K562 (cell line): ENCODE measurements at regions not wholly inside any gene's neighbourhood (a gene's known extent, or its start where the extent isn't known, plus 50 kb on each side); places are given as distances from the start of the nearest gene placed in this dataset.
A peak's percentile ranks its signal among the peaks of the same experiment; 100 is the strongest.

Experiments used
- ATAC-seq: fragments of 200-7000 bp; cut with Tn5 transposase; 3 replicates; pipeline ENCODE4 v1.9.1; 2020; ENCODE audit warnings: moderate library complexity
- BruUV-seq: library from RNA; stranded (reverse); fragments of 400-500 nt; replicated peaks from 2 replicates; lab custom pipeline; 2021; lab: Mats Ljungman, UMichigan
- CTCF ChIA-PET: fragments of 300-600 bp; formaldehyde crosslinking; extraction: SDS; loops from one replicate; lab custom pipeline; 2021; ENCODE audit warnings: low intra/inter-chr PET ratio; lab: Yijun Ruan, JAX
- POLR2A ChIA-PET: fragments of 300-600, 350-650 bp; sonication (Branson Sonifier 250); formaldehyde crosslinking; extraction: SDS; loops from one replicate; lab custom pipeline; 2021; ENCODE audit warnings: antibody characterized with exemption, inconsistent platforms; lab: Yijun Ruan, JAX
- DNase-seq, 4 experiments: peaks; one replicate each; pipeline versions ENCODE4 v3.0.0 to v3.0.0-alpha.2; 2011 to 2018; ENCODE audit warnings: low spot score in 3 of 4, mixed read lengths in 3 of 4; ENCODE audit errors: extremely low read depth in 1 of 4
- FAIRE-seq: peaks from 2 replicates; lab custom pipeline; 2011; peaks lifted over from hg19 to GRCh38; lab: Jason Lieb, UNC
- H2AFZ ChIP-seq: 2 replicates; pipeline ENCODE4 v1.6.0; 2011; ENCODE audit warnings: low read depth, low read length, control low read depth, inconsistent platforms
- H3K27ac ChIP-seq: fragments of 200-600 bp; 3 replicates; pipeline ENCODE4 v1.8.0; 2011; ENCODE audit warnings: low read depth, mild to moderate bottlenecking, control low read depth, inconsistent platforms, low read length, moderate library complexity, mixed read lengths; ENCODE audit errors: extremely low read depth
- H3K27me3 ChIP-seq, 2 experiments: fragments of 300-600 bp in 1 of 2; 2 replicates in 1 of 2; 3 replicates in 1 of 2; pipeline versions ENCODE4 v1.6.0 to v1.8.0; 2011; ENCODE audit warnings: inconsistent platforms in 2 of 2, low read length in 2 of 2, mild to moderate bottlenecking in 1 of 2, mixed read lengths in 1 of 2, moderate library complexity in 1 of 2; ENCODE audit not compliant: control insufficient read depth in 2 of 2, insufficient read depth in 2 of 2
- H3K36me3 ChIP-seq: fragments of 300-600 bp; 3 replicates; pipeline ENCODE4 v1.8.0; 2011; ENCODE audit warnings: mild to moderate bottlenecking, low read length, inconsistent platforms; ENCODE audit not compliant: control insufficient read depth, insufficient read depth
- H3K4me1 ChIP-seq, 2 experiments: fragments of 200-600 bp in 1 of 2; replicated peaks in 1 of 2; 2 replicates in 1 of 2; 3 replicates in 1 of 2; pipeline versions ENCODE4 v1.5.1 to v1.8.0; 2011; ENCODE audit warnings: inconsistent platforms in 2 of 2, low read length in 2 of 2, mild to moderate bottlenecking in 1 of 2, mixed read lengths in 1 of 2, moderate library complexity in 1 of 2; ENCODE audit not compliant: control insufficient read depth in 2 of 2, insufficient read depth in 2 of 2
- H3K4me2 ChIP-seq: 2 replicates; pipeline ENCODE4 v1.6.1; 2011; ENCODE audit warnings: low read length, control low read depth, inconsistent platforms, mixed read lengths; ENCODE audit not compliant: insufficient read depth
- H3K4me3 ChIP-seq: fragments of 200-600 bp; sonication (generic), shearing (Covaris generic); 2 replicates; pipeline ENCODE4 v1.5.1; 2016; ENCODE audit warnings: control low read depth, inconsistent platforms
- H3K79me2 ChIP-seq: fragments of 200-600 bp; 3 replicates; pipeline ENCODE4 v1.8.0; 2011; ENCODE audit warnings: low read length, inconsistent platforms; ENCODE audit not compliant: control insufficient read depth, insufficient read depth
- H3K9ac ChIP-seq, 2 experiments: 2 replicates each; pipeline versions ENCODE4 v1.6.0 to v1.6.1; 2011; ENCODE audit warnings: low read depth in 2 of 2, low read length in 2 of 2, control low read depth in 1 of 2, inconsistent platforms in 1 of 2, mild to moderate bottlenecking in 1 of 2, mixed read lengths in 1 of 2; ENCODE audit not compliant: insufficient read depth in 1 of 2
- H3K9me1 ChIP-seq: one replicate; pipeline ENCODE4 v1.6.0; 2011; ENCODE audit warnings: inconsistent platforms, mild to moderate bottlenecking, low read length, moderate library complexity; ENCODE audit not compliant: control insufficient read depth, insufficient read depth
- H3K9me3 ChIP-seq: replicated peaks from 2 replicates; pipeline ENCODE4 v1.5.1; 2011; ENCODE audit warnings: low read depth, low read length, inconsistent platforms; ENCODE audit not compliant: control insufficient read depth, insufficient read depth
- H4K20me1 ChIP-seq: replicated peaks from 2 replicates; pipeline ENCODE4 v1.6.1; 2011; ENCODE audit warnings: low read length, inconsistent platforms, mixed read lengths; ENCODE audit not compliant: control insufficient read depth, insufficient read depth
- CEBPG ChIP-seq, 3 experiments: fragments of 200-800 bp in 1 of 3; sonication (Bioruptor generic) in 1 of 3; sonication (generic) in 1 of 3; formaldehyde crosslinking in 1 of 3; IDR thresholded peaks in 2 of 3; conservative IDR thresholded peaks in 1 of 3; 2 replicates each; pipeline versions ENCODE4 v1.6.1 to v1.8.0; 2016 to 2022; ENCODE audit warnings: missing compliant biosample characterization in 2 of 3, missing genetic modification characterization in 2 of 3, mild to moderate bottlenecking in 1 of 3, missing genetic modification reagents in 1 of 3
- COPS2 ChIP-seq: fragments of 450-650 bp; conservative IDR thresholded peaks from 2 replicates; pipeline ENCODE4 v1.6.1; 2016; ENCODE audit warnings: mild to moderate bottlenecking, moderate library complexity
- CREBBP ChIP-seq: IDR thresholded peaks from one replicate; pipeline ENCODE4 v1.6.1; 2012; ENCODE audit warnings: low read depth, mild to moderate bottlenecking, control low read depth, inconsistent platforms, low read length
- ETS2 ChIP-seq: IDR thresholded peaks from 2 replicates; pipeline ENCODE4 v1.6.1; 2016; ENCODE audit warnings: borderline replicate concordance, missing genetic modification characterization, mild to moderate bottlenecking, moderate library complexity, missing compliant biosample characterization; ENCODE audit not compliant: poor library complexity, severe bottlenecking
- ETV6 ChIP-seq, 3 experiments: fragments of 150-350 bp in 1 of 3; sonication (generic) in 1 of 3; formaldehyde crosslinking in 1 of 3; IDR thresholded peaks; 2 replicates each; pipeline versions ENCODE4 v1.6.1 to v1.8.0; 2014 to 2022; ENCODE audit warnings: borderline replicate concordance in 2 of 3, low read depth in 2 of 3, antibody characterized with exemption in 1 of 3, low read length in 1 of 3, mild to moderate bottlenecking in 1 of 3, missing genetic modification reagents in 1 of 3
- GATAD2A ChIP-seq: fragments of 450-650 bp; IDR thresholded peaks from 2 replicates; pipeline ENCODE4 v1.6.1; 2017
- ILK ChIP-seq: fragments of 450-650 bp; IDR thresholded peaks from 2 replicates; pipeline ENCODE4 v1.6.1; 2016; ENCODE audit warnings: missing genetic modification characterization, low read depth, mild to moderate bottlenecking, missing compliant biosample characterization, moderate library complexity, borderline replicate concordance
- KAT7 ChIP-seq: sonication (generic); formaldehyde crosslinking; IDR thresholded peaks from 2 replicates; pipeline ENCODE4 v1.8.0; 2022; ENCODE audit warnings: missing genetic modification reagents, mild to moderate bottlenecking, borderline replicate concordance
- MTA1 ChIP-seq: fragments of 450-650 bp; IDR thresholded peaks from 2 replicates; pipeline ENCODE4 v1.6.1; 2017; ENCODE audit warnings: borderline replicate concordance
- NFIC ChIP-seq: fragments of 450-650 bp; IDR thresholded peaks from 2 replicates; pipeline ENCODE4 v1.6.1; 2017; ENCODE audit warnings: mild to moderate bottlenecking, inconsistent platforms
- NUFIP1 ChIP-seq: fragments of 450-650 bp; IDR thresholded peaks from 2 replicates; pipeline ENCODE4 v1.6.1; 2018; ENCODE audit not compliant: partially characterized antibody
- PCBP2 ChIP-seq: fragments of 200-400 bp; formaldehyde crosslinking; IDR thresholded peaks from 2 replicates; pipeline ENCODE4 v1.6.1; 2018; ENCODE audit warnings: low read length, low read depth, mild to moderate bottlenecking, moderate library complexity; ENCODE audit not compliant: poor library complexity, severe bottlenecking
- STAG1 ChIP-seq: sonication (generic); formaldehyde crosslinking; IDR thresholded peaks from 2 replicates; pipeline ENCODE4 v1.5.0; 2020; ENCODE audit warnings: missing genetic modification reagents, borderline replicate concordance
- WHSC1 ChIP-seq: IDR thresholded peaks from one replicate; pipeline ENCODE4 v1.6.1; 2012; ENCODE audit warnings: low read length, control low read depth, inconsistent platforms
- ZFX ChIP-seq: sonication (generic); formaldehyde crosslinking; IDR thresholded peaks from 2 replicates; pipeline ENCODE4 v1.8.0; 2022; ENCODE audit warnings: mild to moderate bottlenecking, missing genetic modification reagents, moderate library complexity
- ZNF212 ChIP-seq: fragments of 450-650 bp; formaldehyde crosslinking; IDR thresholded peaks from 2 replicates; pipeline ENCODE4 v1.4.0; 2020; ENCODE audit warnings: mild to moderate bottlenecking
- ZNF780A ChIP-seq: fragments of 250-450 bp; sonication (Bioruptor Pico); IDR thresholded peaks from 2 replicates; pipeline ENCODE4 v1.5.0; 2021; ENCODE audit warnings: mild to moderate bottlenecking
- WGBS: fragments of 100-300 bp; shearing (Covaris generic); methylation state at CpG from one replicate; pipeline ENCODE4 v1.1.6; 2016; ENCODE audit warnings: low coverage, mixed read lengths; ENCODE audit not compliant: insufficient coverage; ENCODE audit errors: missing lambda C conversion rate; 5-methylcytosine and 5-hydroxymethylcytosine counted together
- in situ Hi-C: fragments of 300-500 bp; cut with MboI; formaldehyde crosslinking; loops from 4 replicates; pipeline ENCODE4 v1.15.0; 2018; ENCODE audit warnings: inconsistent platforms, mixed read lengths
- intact Hi-C: fragments of 100-400 bp; cut with micrococcal nuclease; formaldehyde crosslinking; loops from 2 replicates; pipeline ENCODE4 v1.14.2; 2022
- TF ChIP-seq, protein P1 (sequence below): fragments of 450-650 bp; IDR thresholded peaks from 2 replicates; pipeline ENCODE4 v1.7.1; 2018; ENCODE audit warnings: mild to moderate bottlenecking, low read depth; ENCODE audit not compliant: partially characterized antibody
- TF ChIP-seq, protein P2 (sequence below): sonication (generic); formaldehyde crosslinking; IDR thresholded peaks from 2 replicates; pipeline ENCODE4 v1.9.0; 2022; ENCODE audit warnings: mild to moderate bottlenecking, missing genetic modification reagents

DNA sequence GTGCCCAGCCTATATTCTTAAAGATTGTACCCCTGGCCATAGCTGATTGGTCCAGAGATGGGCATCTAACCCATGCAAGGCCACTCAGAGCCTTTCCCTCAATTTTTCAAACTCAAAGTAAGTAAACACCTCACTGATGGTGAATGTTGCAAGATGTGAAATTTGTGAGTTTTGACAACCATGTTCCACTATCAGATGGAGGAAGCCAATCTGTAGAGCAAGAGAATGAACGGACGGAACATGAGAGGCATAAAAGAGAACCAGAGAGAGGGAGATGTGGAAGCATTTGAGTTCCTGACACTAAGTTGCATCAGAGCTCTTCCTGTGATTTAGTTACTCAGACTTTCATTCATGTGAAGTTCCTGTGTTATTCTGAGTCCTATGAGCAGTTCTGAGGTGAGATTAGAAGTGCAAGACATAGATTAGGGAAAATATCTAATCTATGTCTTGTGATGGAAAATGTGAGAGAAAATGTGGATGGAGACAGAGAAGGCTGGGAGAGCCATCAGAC, 73.3 kb downstream of the PRSS23 start:
- no TSS peak for BruUV-seq
- TF ChIP-seq CEBPG (CRISPR knock-in tag; IDR thresholded peaks at IDR 0.05) (peak; percentile 42; the same call in 1 of the 2 replicates), CEBPG (tag; conservative IDR thresholded peaks at IDR 0.05 in 1 of 2, IDR thresholded peaks at IDR 0.05 in 1 of 2) (peak in 1 of 2 experiments; percentile 96; a peak in 2 of 4 replicates), NFIC (no peak), ETS2 (tag) (no peak), ZNF212 (CRISPR knock-in tag) (no peak), CREBBP (no peak), ZNF780A (CRISPR knock-in tag) (no peak), NUFIP1 (no peak), ETV6 (IDR thresholded peaks at IDR 0.05; ENCODE audit: borderline replicate concordance in 1 of 2, low read depth in 2 of 2, low read length in 1 of 2) (no peak), ETV6 (CRISPR knock-in tag; IDR thresholded peaks at IDR 0.05; ENCODE audit: borderline replicate concordance) (no peak), STAG1 (no peak), COPS2 (no peak), PCBP2 (no peak), ILK (tag) (no peak), WHSC1 (no peak), KAT7 (CRISPR knock-in tag) (no peak), GATAD2A (no peak), MTA1 (no peak), ZFX (CRISPR knock-in tag) (no peak)
- TF ChIP-seq, protein P1, sequence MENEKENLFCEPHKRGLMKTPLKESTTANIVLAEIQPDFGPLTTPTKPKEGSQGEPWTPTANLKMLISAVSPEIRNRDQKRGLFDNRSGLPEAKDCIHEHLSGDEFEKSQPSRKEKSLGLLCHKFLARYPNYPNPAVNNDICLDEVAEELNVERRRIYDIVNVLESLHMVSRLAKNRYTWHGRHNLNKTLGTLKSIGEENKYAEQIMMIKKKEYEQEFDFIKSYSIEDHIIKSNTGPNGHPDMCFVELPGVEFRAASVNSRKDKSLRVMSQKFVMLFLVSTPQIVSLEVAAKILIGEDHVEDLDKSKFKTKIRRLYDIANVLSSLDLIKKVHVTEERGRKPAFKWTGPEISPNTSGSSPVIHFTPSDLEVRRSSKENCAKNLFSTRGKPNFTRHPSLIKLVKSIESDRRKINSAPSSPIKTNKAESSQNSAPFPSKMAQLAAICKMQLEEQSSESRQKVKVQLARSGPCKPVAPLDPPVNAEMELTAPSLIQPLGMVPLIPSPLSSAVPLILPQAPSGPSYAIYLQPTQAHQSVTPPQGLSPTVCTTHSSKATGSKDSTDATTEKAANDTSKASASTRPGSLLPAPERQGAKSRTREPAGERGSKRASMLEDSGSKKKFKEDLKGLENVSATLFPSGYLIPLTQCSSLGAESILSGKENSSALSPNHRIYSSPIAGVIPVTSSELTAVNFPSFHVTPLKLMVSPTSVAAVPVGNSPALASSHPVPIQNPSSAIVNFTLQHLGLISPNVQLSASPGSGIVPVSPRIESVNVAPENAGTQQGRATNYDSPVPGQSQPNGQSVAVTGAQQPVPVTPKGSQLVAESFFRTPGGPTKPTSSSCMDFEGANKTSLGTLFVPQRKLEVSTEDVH = no peak
- TF ChIP-seq, protein P2, sequence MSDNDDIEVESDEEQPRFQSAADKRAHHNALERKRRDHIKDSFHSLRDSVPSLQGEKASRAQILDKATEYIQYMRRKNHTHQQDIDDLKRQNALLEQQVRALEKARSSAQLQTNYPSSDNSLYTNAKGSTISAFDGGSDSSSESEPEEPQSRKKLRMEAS (CRISPR knock-in tag) = no peak

More for the DNA sequence above, 73.3 kb downstream of the PRSS23 start:
- Histone ChIP-seq H4K20me1 (no peaks in the 10 kb centered on the region), H3K9me1 (no peaks in the 10 kb centered on the region), H3K27ac (no peak overlapping the region), H3K36me3 (no peaks in the 10 kb centered on the region), H2AFZ (no peak overlapping the region), H3K4me1 (peaks cover 3 to 4% of the 10 kb centered on the region in 2 experiments; a peak in 4 of 5 replicates), H3K9me3 (no peaks in the 10 kb centered on the region), H3K9ac (no peak overlapping the region), H3K79me2 (no peaks in the 10 kb centered on the region), H3K4me3 (no peak overlapping the region), H3K27me3 (no peaks in the 10 kb centered on the region; a peak in 1 of 5 replicates), H3K4me2 (no peak overlapping the region)
- 23% methylated on average over 2 of the region's 2 CpGs for WGBS
- in situ Hi-C loops (no loop called here), intact Hi-C loops (loop anchor here (5.0 kb wide), 1 partner anchor 479 kb away; no protein-coding TSS in a partner anchor)
- ATAC-seq = no peak
- ChIA-PET POLR2A (interaction anchor here (0.6 kb wide), 1 partner anchor 1236 kb away, joined by 4 read pairs; no protein-coding TSS in a partner anchor), CTCF (no interaction called here)
- no peak for DNase-seq
- FAIRE-seq = no peak
